ENCODE measurements at regions not wholly inside any gene's neighbourhood (a gene's known extent, or its start where the extent isn't known, plus 50 kb on each side); places are given as distances from the start of the nearest gene placed in this dataset.
"Not testable (repeated sequence)": the region's sequence is repeated elsewhere in the genome, so short reads cannot be mapped to it uniquely, and the experiment has no call there.

GRCh38 chr1:58084266-58084665 is 462.3 kb downstream of the OMA1 start:
- no peak overlapping the region for H3K27ac Mint-ChIP-seq
- DNase-seq (ENCODE audit: low spot score in 2 of 2) (no peak), ATAC-seq (peak; percentile 32)
- no peak overlapping the region for H3K4me3 Mint-ChIP-seq
- H3K4me1 Mint-ChIP-seq = no peaks in the 10 kb centered on the region
- H3K9me3 Mint-ChIP-seq = no peaks in the 10 kb centered on the region
- no peaks in the 10 kb centered on the region for H3K36me3 Mint-ChIP-seq

- DNase-seq (ENCODE audit: low spot score in 2 of 2) (no peak), ATAC-seq (no peak)
- H3K9me3 Mint-ChIP-seq = no peaks in the 10 kb centered on the region
- H3K27ac Mint-ChIP-seq = no peak overlapping the region
- no peak overlapping the region for H3K4me3 Mint-ChIP-seq
- no peaks in the 10 kb centered on the region for H3K36me3 Mint-ChIP-seq
- H3K4me1 Mint-ChIP-seq = no peaks in the 10 kb centered on the region
Measured at GRCh38 chr1:58082596-58082995, 463.9 kb downstream of the OMA1 start.

GRCh38 chr1:58076258-58076657 is 470.3 kb downstream of the OMA1 start:
- Mint-ChIP-seq H3K36me3 (no peaks in the 10 kb centered on the region), H3K4me3 (no peak overlapping the region)

GRCh38 chr1:58075188-58075578 is 471.3 kb downstream of the OMA1 start:
- ATAC-seq = no peak
- Mint-ChIP-seq H3K4me1 (no peaks in the 10 kb centered on the region), H3K27ac (no peak overlapping the region), H3K9me3 (no peaks in the 10 kb centered on the region), H3K4me3 (no peak overlapping the region), H3K36me3 (no peaks in the 10 kb centered on the region)
- DNase-seq (ENCODE audit: low spot score in 2 of 2) = no peak

More at GRCh38 chr1:58076258-58076657, 470.3 kb downstream of the OMA1 start:
- ATAC-seq = no peak
- DNase-seq (ENCODE audit: low spot score in 2 of 2) = no peak
- Mint-ChIP-seq H3K27ac (no peak overlapping the region), H3K9me3 (no peaks in the 10 kb centered on the region), H3K4me1 (no peaks in the 10 kb centered on the region)

GRCh38 chr1:58072450-58072849 is 474.1 kb downstream of the OMA1 start:
- H3K4me1 Mint-ChIP-seq = no peaks in the 10 kb centered on the region
- ATAC-seq = no peak
- no peak overlapping the region for H3K27ac Mint-ChIP-seq
- DNase-seq (ENCODE audit: low spot score in 2 of 2) = no peak
- no peaks in the 10 kb centered on the region for H3K36me3 Mint-ChIP-seq
- H3K9me3 Mint-ChIP-seq = no peaks in the 10 kb centered on the region
- no peak overlapping the region for H3K4me3 Mint-ChIP-seq

GRCh38 chr1:58067082-58067481 is 479.4 kb downstream of the OMA1 start:
- no peak overlapping the region for H3K27ac Mint-ChIP-seq
- DNase-seq (ENCODE audit: low spot score in 2 of 2) (no peak), ATAC-seq (no peak)
- no peaks in the 10 kb centered on the region for H3K36me3 Mint-ChIP-seq
- no peaks in the 10 kb centered on the region for H3K4me1 Mint-ChIP-seq
- H3K9me3 Mint-ChIP-seq = no peaks in the 10 kb centered on the region
- H3K4me3 Mint-ChIP-seq = no peak overlapping the region

GRCh38 chr1:58065520-58065919 is 481.0 kb downstream of the OMA1 start:
- Mint-ChIP-seq H3K36me3 (no peaks in the 10 kb centered on the region), H3K27ac (no peak overlapping the region), H3K9me3 (no peaks in the 10 kb centered on the region), H3K4me3 (no peak overlapping the region), H3K4me1 (no peaks in the 10 kb centered on the region)
- ATAC-seq (no peak), DNase-seq (ENCODE audit: low spot score in 2 of 2) (no peak)

GRCh38 chr1:58064166-58064565 is 482.4 kb downstream of the OMA1 start:
- no peak overlapping the region for H3K27ac Mint-ChIP-seq
- ATAC-seq = no peak
- DNase-seq (ENCODE audit: low spot score in 2 of 2) = no peak
- no peaks in the 10 kb centered on the region for H3K4me1 Mint-ChIP-seq
- H3K9me3 Mint-ChIP-seq = no peaks in the 10 kb centered on the region
- no peaks in the 10 kb centered on the region for H3K36me3 Mint-ChIP-seq
- no peak overlapping the region for H3K4me3 Mint-ChIP-seq

GRCh38 chr1:58063095-58063494 is 483.4 kb downstream of the OMA1 start:
- H3K9me3 Mint-ChIP-seq = no peaks in the 10 kb centered on the region
- no peaks in the 10 kb centered on the region for H3K4me1 Mint-ChIP-seq
- H3K4me3 Mint-ChIP-seq = no peak overlapping the region
- H3K27ac Mint-ChIP-seq = no peak overlapping the region
- H3K36me3 Mint-ChIP-seq = no peaks in the 10 kb centered on the region
- ATAC-seq = no peak
- DNase-seq (ENCODE audit: low spot score in 2 of 2) = no peak

GRCh38 chr1:58062635-58063034 is 483.9 kb downstream of the OMA1 start:
- Mint-ChIP-seq H3K27ac (no peak overlapping the region), H3K4me3 (no peak overlapping the region)

GRCh38 chr1:58060559-58061170 is 485.9 kb downstream of the OMA1 start:
- no peak for DNase-seq (ENCODE audit: low spot score in 2 of 2)
- H3K36me3 Mint-ChIP-seq = no peaks in the 10 kb centered on the region
- no peak overlapping the region for H3K27ac Mint-ChIP-seq
- no peak for ATAC-seq
- H3K4me3 Mint-ChIP-seq = no peak overlapping the region
- no peaks in the 10 kb centered on the region for H3K9me3 Mint-ChIP-seq
- H3K4me1 Mint-ChIP-seq = no peaks in the 10 kb centered on the region

More at GRCh38 chr1:58062635-58063034, 483.9 kb downstream of the OMA1 start:
- Mint-ChIP-seq H3K36me3 (no peaks in the 10 kb centered on the region), H3K4me1 (no peaks in the 10 kb centered on the region), H3K9me3 (no peaks in the 10 kb centered on the region)
- no peak for ATAC-seq
- no peak for DNase-seq (ENCODE audit: low spot score in 2 of 2)

GRCh38 chr1:58059789-58060188 is 486.7 kb downstream of the OMA1 start:
- no peak for ATAC-seq

GRCh38 chr1:58058323-58058722 is 488.2 kb downstream of the OMA1 start:
- H3K27ac Mint-ChIP-seq = no peak overlapping the region
- H3K36me3 Mint-ChIP-seq = no peaks in the 10 kb centered on the region
- no peaks in the 10 kb centered on the region for H3K9me3 Mint-ChIP-seq
- H3K4me3 Mint-ChIP-seq = no peak overlapping the region
- DNase-seq (ENCODE audit: low spot score in 2 of 2) (no peak), ATAC-seq (no peak)
- H3K4me1 Mint-ChIP-seq = no peaks in the 10 kb centered on the region

More at GRCh38 chr1:58059789-58060188, 486.7 kb downstream of the OMA1 start:
- Mint-ChIP-seq H3K36me3 (no peaks in the 10 kb centered on the region), H3K9me3 (no peaks in the 10 kb centered on the region), H3K4me3 (no peak overlapping the region), H3K4me1 (no peaks in the 10 kb centered on the region), H3K27ac (no peak overlapping the region)
- DNase-seq (ENCODE audit: low spot score in 2 of 2) = no peak

- H3K36me3 Mint-ChIP-seq = no peaks in the 10 kb centered on the region
- H3K9me3 Mint-ChIP-seq = no peaks in the 10 kb centered on the region
- ATAC-seq (no peak), DNase-seq (ENCODE audit: low spot score in 2 of 2) (no peak)
- H3K4me3 Mint-ChIP-seq = no peak overlapping the region
- H3K4me1 Mint-ChIP-seq = no peaks in the 10 kb centered on the region
- H3K27ac Mint-ChIP-seq = no peak overlapping the region
Measured at GRCh38 chr1:58057826-58058225, 488.7 kb downstream of the OMA1 start.

GRCh38 chr1:58051187-58051586 is 495.3 kb downstream of the OMA1 start:
- not testable (repeated sequence) for ATAC-seq; H3K36me3 Mint-ChIP-seq; H3K9me3 Mint-ChIP-seq; H3K27ac Mint-ChIP-seq; H3K4me1 Mint-ChIP-seq; DNase-seq (ENCODE audit: low spot score in 2 of 2); H3K4me3 Mint-ChIP-seq

GRCh38 chr1:58047265-58047858 is 499.2 kb downstream of the OMA1 start:
- Mint-ChIP-seq H3K27ac (no peak overlapping the region), H3K36me3 (no peaks in the 10 kb centered on the region), H3K9me3 (no peaks in the 10 kb centered on the region), H3K4me1 (no peaks in the 10 kb centered on the region), H3K4me3 (no peak overlapping the region)
- no peak for DNase-seq (ENCODE audit: low spot score in 2 of 2)
- no peak for ATAC-seq

All from stimulated activated effector memory CD8-positive, alpha-beta T cell treated with anti-CD3 and anti-CD28 coated beads, Interleukin-12 subunit alpha, Interleukin-12 subunit beta, amount 100 ng/mL, for 72 hours (primary cell).